HG02973 (cell line): ENCODE measurements at regions not wholly inside any gene's neighbourhood (a gene's known extent, or its start where the extent isn't known, plus 50 kb on each side); places are given as distances from the start of the nearest gene placed in this dataset.

Source experiments
- ATAC-seq: cut with Tn5 transposase; IDR thresholded peaks from one replicate; pipeline ENCODE4 v1.9.1; 2021; ENCODE audit warnings: moderate library complexity; ENCODE audit not compliant: unreplicated experiment

DNA sequence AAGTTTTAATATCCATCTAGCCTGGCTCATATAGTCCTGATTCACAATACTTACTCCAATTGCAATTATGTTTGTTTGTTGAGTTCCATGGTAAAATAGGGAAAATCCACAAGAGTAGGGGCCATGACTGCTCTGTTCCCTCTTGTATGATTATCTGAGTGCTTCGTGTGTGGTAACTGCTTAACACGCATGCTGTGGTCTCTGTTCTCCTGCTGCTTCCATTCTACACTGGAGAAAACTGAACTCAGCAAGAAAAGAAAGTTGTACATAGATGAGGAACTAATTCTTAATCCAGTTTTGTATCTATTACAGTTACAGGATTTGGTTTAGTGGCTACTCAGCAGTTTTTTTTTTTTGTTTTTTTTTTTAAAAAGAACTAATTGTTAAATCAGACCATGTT, 223.0 kb upstream of the SATB1 start:
- ATAC-seq, result no peak

DNA sequence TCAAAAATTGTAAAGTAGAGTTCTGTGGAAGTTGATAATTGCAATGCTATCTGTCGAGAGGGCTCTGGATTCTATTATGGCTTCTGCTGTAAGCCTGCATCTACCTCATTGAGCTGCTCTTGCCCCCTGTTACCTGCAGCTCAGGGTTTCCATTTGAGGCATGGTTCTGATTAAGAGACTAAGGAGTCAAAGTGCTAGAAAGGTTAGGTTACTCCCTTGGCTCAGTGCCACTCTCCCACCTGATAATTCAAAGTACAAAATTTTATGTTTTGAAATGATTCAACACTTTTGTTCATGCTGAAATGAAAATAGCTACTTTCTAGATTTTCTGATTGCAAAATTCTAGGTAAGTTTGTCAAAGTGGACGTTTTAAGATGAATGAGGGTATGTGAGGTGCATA, 220.5 kb upstream of the SATB1 start:
- ATAC-seq, result no peak

DNA sequence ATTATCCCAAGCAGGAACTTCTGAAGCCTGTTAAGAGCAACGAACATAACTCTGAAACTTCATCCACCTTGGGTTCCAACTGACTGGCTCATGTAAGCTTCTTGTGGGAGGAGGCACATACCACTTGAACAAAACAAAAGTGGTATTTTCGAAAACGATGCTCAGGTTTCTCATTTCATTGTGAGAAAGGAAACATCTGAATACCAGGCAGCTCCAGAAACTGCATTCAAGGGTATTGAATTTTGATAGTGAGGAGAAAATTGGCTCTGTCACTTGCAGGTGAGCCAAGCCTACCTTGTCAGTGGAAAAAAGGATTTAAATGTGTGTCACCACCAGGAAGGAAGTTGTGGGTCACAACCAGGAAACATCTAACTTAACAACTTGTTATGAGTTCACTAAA, 218.1 kb upstream of the SATB1 start:
- no peak for ATAC-seq

DNA sequence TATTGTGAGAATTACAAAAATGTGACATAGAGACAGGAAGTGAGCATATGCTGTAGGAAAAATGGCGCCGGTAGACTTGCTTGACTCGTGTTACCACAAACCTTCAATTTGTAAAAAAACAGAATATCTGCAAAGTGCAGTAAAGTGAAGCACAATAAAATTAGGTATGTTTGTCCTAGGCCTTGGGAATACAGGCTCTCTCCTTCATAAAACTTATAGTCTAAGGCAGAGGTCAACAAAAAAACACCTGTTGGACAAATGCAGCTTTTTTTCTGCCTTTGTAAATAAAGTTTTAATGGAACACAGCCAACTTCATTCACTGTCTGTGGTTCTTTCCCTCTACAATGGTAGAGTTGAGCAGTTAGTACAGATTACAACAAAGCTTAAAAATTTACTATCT, 216.8 kb upstream of the SATB1 start:
- no peak for ATAC-seq

DNA sequence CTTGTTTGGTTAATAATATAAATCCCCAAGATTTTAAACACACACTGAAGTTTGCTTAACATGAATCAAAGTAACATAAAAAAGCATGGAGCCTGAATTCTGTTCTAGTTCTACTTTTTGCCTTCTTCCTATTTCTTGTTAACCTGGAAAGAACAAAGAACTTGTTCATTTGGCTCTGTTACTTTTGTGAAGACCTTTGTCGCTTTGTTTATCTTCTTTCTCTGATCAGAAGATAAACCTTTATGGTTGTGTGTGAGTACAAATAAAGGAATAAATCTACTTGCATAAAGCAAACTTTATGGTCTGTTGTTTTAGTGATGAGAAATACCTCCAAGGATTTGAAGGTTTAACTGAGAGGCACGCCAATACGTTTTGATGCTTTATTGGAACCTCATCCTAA, 210.1 kb upstream of the SATB1 start:
- no peak for ATAC-seq

DNA sequence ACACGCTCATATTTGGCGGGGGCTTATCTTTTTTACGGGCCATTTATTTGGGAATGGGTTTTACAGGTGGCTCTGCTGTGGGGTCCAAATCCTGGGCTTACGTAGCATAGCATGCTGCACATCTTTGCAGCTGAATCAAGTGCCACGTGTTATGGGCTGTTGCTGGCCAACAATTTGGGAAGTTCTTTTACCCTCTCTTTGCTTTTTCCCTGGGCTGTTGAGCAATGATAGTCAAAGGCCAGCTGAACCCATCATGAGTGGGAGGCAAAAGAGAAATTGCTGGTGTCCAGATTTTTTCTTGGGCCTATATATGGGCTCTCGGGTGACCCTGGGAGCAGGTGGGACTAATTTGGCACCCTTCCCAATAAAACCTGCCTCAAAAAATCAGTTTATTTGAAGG, 209.3 kb upstream of the SATB1 start:
- no peak for ATAC-seq

DNA sequence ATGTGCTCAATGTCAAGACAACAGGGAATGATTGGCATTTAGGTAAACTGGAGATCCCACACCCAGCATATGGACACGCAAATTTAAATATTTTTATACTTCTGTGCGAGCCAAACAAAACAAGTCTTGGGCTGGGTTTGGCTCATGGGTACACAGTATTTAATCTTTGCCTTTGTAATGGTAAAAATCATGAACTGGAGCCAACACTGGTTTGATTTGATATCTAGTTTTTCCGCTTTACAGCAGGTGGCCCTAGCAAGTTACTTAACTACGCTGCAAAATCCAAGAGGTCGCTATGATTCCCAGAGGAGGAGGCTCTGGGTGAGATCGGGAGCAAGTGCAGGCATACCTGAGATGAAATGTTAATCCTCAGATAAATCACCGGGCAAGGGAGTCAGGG, 207.9 kb upstream of the SATB1 start:
- ATAC-seq, result no peak

DNA sequence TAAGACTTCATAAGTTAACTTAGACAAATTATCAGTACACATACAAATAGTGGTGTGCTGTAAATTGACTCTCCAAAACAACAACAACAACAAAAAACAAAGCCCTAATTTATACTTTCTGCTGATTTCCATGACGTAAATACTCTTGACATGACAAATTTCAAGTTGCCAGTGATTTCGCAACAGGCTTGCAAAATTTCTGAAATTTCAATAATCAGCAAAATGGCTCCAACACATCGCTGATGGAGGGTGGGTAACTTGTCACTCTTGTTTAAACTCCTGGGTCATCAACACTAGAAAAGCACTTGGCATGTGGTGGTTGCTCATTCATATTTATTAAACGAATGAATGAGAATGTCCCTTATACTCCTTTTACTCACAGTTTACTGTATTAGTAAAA, 205.2 kb upstream of the SATB1 start:
- ATAC-seq, result no peak

DNA sequence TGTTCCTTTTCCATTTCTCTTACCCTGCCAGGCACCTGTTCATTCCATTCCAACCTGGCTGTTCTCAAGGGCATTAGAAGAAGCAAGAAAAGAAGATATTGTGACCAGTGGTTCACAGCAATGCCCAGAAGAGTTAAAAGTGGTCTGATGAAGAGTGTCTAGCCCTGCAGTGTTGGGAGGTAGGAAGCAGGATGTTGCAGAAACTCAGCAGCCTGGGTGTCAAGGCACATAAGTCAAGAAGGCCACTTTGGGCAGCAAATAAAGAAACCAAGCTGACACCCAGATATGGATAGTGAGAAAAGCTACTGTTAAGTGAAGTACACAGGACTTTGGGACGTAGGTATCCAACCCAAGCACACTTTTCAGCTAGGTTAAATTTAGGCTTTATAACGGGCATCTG, 199.9 kb upstream of the SATB1 start:
- no peak for ATAC-seq

DNA sequence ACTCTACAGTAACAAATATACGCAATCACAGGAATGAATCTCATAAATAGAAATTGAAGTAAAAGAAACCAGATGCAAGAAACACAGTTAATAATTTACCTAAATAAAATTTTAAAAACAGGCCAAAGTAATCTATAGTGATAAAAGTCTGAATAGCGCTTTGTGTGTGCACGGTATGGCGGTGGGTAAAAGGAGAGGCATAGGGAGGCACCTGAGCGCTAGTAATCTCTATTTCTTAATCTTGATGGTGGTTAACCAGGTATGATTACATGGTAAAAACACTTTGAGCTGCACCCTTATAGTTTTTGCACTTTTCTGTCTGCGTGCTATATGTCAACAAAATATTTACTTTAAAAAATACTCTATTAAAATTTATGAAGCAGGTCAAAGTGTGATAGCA, 198.1 kb upstream of the SATB1 start:
- ATAC-seq, result no peak

DNA sequence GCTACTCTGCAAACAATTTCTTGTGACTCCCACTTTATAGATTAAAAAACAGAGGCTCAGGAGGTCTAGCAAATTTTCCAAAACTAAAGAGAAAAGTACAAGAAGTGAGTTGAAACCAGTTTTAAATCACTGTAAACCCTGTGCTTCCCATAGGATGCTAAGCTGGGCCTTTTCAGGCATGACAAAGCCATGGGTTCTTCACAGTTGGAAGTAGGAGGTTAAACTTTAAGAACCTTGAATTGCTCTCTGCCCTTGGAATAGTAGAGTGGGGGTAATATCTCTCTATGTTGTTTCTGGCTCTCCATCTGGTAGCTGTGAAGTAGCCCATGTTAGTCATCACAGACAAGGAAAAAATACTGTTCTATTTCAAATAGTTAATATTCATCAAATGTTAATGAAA, 193.6 kb upstream of the SATB1 start:
- ATAC-seq, result no peak

DNA sequence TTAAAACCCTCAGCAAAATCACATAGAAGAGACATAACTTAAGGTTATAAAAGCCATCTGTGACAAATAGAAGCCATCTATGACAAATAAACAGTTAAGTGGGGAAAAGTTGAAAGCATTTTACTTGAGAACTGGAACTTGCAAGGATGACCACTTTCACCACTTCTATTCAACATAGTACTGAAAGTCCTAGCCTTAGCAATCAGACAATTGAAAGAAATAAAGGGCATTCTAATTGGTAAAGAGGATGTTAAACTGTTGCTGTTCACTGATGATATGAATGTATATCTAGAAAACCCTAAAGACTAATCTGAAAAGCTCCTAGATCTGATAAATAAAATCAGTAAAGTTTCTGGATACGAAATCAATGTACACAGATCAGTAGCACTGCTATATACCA, 186.9 kb upstream of the SATB1 start:
- ATAC-seq, result no peak

DNA sequence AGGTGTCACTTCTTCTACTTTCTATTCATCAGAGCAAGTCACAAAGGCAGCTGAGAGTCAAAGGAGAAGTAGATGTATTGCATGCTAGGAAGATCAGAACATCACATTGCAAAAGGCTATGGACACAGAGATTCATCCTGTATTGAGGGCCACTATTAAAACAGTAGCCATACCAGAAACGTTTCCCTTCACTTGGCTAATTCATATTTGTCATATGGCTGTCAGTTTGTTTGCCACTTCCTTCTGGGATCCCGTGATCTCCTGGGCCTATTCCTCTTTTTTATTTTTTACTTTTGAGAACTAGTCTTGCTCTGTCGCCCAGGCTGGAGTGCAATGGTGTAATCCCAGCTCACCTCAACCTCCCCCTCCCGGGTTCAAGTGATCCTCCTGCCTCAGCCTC, 184.0 kb upstream of the SATB1 start:
- ATAC-seq, result no peak

DNA sequence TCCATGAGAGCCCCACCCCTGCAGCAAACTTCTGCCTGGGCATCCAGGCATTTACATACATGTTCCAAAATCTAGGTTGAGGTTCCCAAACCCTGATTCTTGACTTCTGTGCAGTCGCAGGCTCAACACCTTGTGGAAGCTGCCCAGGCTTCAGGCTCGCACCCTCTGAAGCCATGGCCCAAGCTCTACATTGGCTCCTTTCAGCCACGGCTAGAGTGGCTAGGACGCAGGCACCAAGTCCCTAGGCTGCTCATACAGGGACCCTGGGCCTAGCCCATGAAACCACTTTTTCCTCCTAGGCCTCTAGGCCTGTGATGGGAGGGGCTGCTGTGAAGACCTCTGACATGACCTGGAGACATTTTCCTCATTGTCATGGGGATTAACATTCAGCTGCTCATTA, 172.8 kb upstream of the SATB1 start:
- no peak for ATAC-seq

DNA sequence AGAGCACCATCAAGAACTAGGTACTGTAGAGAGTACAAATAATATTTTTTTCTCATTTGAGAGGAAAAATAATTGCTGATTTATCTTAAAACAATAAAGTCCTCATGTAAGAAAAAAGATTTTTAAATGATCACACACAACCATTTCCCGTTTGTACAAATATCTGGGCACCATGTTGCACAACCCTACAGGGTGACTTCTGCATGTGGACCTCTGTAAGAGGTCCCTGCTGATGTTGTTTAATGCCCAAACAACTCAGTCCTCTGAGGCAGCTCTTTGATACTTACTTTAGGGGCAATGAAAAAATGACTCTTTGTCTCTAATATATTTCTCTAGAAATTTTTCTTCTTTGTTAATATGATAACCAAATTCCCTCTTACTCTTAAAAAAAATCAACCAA, 168.1 kb upstream of the SATB1 start:
- ATAC-seq, result no peak

DNA sequence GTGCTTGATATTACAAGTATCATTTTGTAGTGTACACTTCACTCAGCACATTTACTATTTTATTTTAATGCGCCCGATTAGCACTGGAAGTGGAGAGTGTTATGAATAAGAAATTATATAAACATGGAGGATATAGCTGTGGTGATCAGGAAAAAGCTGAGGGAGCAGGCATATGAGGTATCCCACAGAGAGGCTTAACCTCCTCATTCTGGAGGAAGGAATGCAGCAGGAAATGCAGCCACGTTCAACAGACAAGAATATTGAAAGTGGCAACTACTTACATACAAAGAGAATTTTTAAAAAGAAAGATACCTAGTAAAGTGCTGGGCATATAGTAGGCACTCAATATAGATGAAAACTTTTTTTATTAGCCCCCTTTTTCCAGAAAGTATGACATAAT, 166.0 kb upstream of the SATB1 start:
- ATAC-seq, result no peak

DNA sequence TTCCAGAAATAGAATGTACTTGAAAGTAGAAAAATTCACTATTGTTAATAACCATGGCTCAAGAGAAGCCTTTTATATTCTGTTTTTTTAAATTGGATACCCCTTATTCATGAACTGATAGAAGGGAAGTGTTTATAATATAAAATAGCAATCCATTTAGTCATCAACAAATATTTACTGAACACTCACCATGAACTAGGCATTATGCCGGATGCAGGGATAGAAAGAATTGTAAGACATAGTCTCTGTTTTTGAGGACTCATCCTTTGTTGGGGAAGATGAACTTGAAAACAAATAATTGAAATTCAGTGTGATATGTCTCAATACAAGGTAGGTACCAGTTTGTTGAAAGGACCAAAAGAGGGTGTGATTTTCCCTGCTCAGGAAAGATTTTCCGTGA, 160.9 kb upstream of the SATB1 start:
- no peak for ATAC-seq

DNA sequence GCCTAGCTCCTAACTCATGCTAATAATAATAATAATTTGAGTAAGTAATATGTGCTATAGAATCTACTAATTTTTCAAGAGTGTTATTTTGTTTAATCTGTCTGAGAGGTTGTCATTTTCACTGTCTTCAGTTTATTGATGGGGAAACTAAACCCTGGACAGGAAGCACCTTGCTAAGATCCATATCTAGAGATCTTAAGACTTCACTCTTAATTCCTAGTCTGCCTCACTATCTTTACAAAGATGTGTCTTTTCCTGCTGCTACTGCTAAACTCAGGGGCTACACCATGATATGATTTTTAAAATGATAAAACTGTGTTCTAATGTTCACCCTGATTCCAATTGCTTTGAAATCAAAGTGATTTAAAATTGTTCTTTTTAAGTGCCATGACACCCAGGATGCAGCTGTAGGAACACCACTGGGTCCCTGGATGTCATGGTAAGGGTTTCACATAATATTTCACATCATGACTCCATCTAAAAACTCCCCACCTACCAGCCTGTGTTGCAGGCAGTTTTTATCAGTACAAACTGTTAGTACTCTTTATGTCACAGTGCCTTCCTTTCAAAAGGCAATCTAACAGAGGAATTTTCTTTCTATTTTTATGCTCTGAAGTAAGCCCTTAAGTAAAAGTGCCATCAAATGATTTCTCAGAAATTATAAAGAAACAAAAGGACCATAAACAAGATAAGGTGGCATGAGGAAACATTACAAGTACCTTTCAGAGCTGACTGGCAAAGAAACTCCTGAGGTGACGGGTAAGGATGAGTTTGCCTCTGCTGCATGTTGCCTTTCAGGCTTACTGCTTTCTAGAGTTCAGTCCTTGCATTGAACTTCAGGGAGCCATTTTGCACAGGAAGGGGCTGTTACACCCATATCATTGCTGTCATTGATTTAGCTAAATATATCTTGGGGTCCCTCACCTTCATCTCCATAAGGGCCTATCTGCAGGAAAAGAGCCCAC, 160.1 kb upstream of the SATB1 start:
- no peak for ATAC-seq

DNA sequence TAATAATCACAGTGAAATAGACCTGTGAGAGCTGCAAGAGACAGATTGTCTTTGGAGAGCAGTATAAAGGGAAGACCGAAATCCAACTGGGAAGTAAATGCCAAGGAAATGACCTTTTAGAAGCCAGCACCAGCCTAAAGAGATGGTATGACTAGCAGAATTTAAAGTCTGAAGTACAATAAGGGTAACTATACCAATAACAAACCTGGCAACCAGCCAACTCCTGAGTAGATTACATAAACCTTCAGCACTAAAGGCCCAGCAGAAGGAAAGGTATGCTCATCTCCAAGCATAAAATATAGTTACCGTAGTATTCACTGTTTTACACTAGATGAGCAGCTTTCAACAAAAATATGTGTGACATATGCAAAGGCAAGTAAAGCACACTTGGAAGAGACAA, 155.1 kb upstream of the SATB1 start:
- no peak for ATAC-seq

DNA sequence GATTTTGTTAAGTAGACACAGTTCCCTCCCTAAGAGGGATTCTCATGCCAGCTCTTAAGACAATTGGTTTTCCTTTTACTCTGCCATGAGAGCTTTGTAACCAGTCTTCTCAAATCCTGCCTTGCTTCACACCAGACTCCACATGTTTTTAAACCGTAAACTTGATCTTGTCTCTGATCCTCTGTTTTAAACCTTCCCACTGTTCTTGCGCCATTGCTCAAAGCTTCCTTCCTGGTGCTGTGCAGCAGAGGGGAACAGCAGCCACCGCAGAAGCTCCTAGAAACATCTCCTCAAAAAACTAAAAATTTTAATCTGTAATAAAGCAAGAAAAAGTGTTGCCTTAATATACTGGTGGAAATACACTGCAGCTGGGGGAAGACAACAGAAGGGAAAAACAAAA, 154.5 kb upstream of the SATB1 start:
- no peak for ATAC-seq

DNA sequence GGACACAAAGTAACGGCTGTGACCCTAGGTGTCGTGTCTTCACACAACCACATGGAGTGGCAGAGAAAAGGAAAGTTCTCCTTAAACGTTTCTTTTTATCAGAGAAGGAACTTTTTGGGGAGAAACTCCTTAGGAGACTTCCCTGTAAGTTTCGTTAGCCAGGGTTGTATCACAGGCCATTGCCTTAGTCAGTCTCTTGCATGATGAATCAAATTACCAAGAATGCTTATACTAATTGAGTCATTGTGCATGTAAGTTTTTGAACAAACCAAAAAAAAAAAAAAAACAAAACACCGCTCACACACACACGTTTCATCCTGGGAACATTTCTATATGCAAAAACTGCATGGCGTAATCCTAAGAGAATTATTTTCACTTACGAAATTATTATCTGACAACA, 150.4 kb upstream of the SATB1 start:
- ATAC-seq, result no peak

DNA sequence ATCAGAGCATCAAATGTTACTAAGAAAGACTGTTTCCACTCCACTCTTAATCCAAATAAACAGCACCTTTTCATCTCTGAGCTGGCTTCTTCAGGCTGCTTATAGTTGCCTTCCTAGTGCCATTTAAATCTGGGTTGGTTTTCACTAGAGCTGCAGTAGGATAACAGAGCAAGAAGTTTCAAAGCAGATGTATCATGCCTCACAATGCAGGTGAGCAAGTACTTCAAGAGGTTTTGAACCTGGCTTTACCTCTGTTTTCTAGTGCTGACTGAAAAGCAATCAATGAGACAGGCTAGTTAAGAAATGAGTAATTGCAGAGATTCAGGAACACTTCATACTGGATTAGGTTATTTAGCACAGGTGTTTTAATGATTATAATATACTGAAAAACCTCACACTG, 147.7 kb upstream of the SATB1 start:
- no peak for ATAC-seq

DNA sequence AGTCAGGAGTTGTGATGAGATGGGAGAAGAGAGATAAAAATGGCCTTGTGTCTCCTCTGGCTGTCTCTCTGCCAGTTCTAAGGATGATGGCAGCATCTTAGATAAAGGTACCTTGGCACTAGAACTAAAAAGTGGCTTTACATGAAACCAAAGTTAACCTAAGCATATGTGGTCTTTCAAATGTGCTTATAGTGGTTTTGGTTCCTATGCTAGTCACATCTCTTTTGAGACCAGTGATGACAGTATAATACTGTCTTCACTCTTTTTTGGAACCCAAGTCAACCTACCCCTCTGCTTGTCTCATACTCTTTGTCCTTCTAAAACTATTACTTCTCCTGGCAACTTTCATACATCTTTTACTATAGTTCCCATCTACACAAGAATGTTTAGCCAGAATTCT, 142.2 kb upstream of the SATB1 start:
- ATAC-seq, result no peak
